GM12875 (cell line): ENCODE measurements at regions not wholly inside any gene's neighbourhood (a gene's known extent, or its start where the extent isn't known, plus 50 kb on each side); places are given as distances from the start of the nearest gene placed in this dataset.

Experiments
- H3K4me3 ChIP-seq: one replicate; pipeline ENCODE4 v1.5.1; 2011; ENCODE audit warnings: low read depth, low read length, control low read depth
- CTCF ChIP-seq: IDR thresholded peaks from 2 replicates; pipeline ENCODE4 v1.5.1; 2011; ENCODE audit warnings: low read depth, mild to moderate bottlenecking, control low read depth, inconsistent platforms, low read length, moderate library complexity, borderline replicate concordance; ENCODE audit not compliant: insufficient read depth

- no peak overlapping the region for H3K4me3 ChIP-seq
- TF ChIP-seq CTCF, result no peak
Observed at GRCh38 chr3:34141841-34142337, 343.5 kb downstream of the PDCD6IP start.

GRCh38 chr3:34145796-34146195 lies 347.4 kb downstream of the PDCD6IP start:
- TF ChIP-seq CTCF, result no peak
- no peak overlapping the region for H3K4me3 ChIP-seq

- TF ChIP-seq CTCF, result no peak
- no peak overlapping the region for H3K4me3 ChIP-seq
Observed at GRCh38 chr3:34146596-34146995, 348.2 kb downstream of the PDCD6IP start.

- H3K4me3 ChIP-seq, result no peak overlapping the region
- TF ChIP-seq CTCF, result no peak
Observed at GRCh38 chr3:34150992-34151391, 352.6 kb downstream of the PDCD6IP start.

GRCh38 chr3:34152656-34153055 lies 354.2 kb downstream of the PDCD6IP start:
- no peak for TF ChIP-seq CTCF
- no peak overlapping the region for H3K4me3 ChIP-seq

- no peak overlapping the region for H3K4me3 ChIP-seq
- no peak for TF ChIP-seq CTCF
Observed at GRCh38 chr3:34155108-34155507, 356.7 kb downstream of the PDCD6IP start.

GRCh38 chr3:34155666-34156065 lies 357.2 kb downstream of the PDCD6IP start:
- TF ChIP-seq CTCF, result no peak
- H3K4me3 ChIP-seq, result no peak overlapping the region
